ENCODE measurements at regions not wholly inside any gene's neighbourhood (a gene's known extent, or its start where the extent isn't known, plus 50 kb on each side); places are given as distances from the start of the nearest gene placed in this dataset.
"Not testable (repeated sequence)": the region's sequence is repeated elsewhere in the genome, so short reads cannot be mapped to it uniquely, and the experiment has no call there.

- no peak for DNase-seq
Observed at GRCh38 chr6:103139377-103139776, 1720.3 kb downstream of the HACE1 start.

GRCh38 chr6:103124471-103124870 lies 1731.0 kb downstream of the GRIK2 start:
- no peak for DNase-seq

GRCh38 chr6:103122766-103123601 lies 1729.5 kb downstream of the GRIK2 start:
- DNase-seq: peak; percentile 61

GRCh38 chr6:103119056-103119455 lies 1725.5 kb downstream of the GRIK2 start:
- DNase-seq: no peak

GRCh38 chr6:103114582-103114981 lies 1721.1 kb downstream of the GRIK2 start:
- DNase-seq: no peak

GRCh38 chr6:103113416-103113815 lies 1719.9 kb downstream of the GRIK2 start:
- DNase-seq: no peak

GRCh38 chr6:103107985-103108384 lies 1714.5 kb downstream of the GRIK2 start:
- DNase-seq: no peak

GRCh38 chr6:103105686-103106085 lies 1712.2 kb downstream of the GRIK2 start:
- DNase-seq: no peak

GRCh38 chr6:103101267-103101666 lies 1707.8 kb downstream of the GRIK2 start:
- no peak for DNase-seq

GRCh38 chr6:103092414-103092813 lies 1698.9 kb downstream of the GRIK2 start:
- DNase-seq: not testable (repeated sequence)

GRCh38 chr6:103085801-103086200 lies 1692.3 kb downstream of the GRIK2 start:
- no peak for DNase-seq

- no peak for DNase-seq
Observed at GRCh38 chr6:103081876-103082630, 1688.5 kb downstream of the GRIK2 start.

- no peak for DNase-seq
Observed at GRCh38 chr6:103081126-103081525, 1687.6 kb downstream of the GRIK2 start.

GRCh38 chr6:103080497-103080896 lies 1687.0 kb downstream of the GRIK2 start:
- no peak for DNase-seq

GRCh38 chr6:103079867-103080266 lies 1686.4 kb downstream of the GRIK2 start:
- no peak for DNase-seq

GRCh38 chr6:103062136-103062535 lies 1668.6 kb downstream of the GRIK2 start:
- no peak for DNase-seq

GRCh38 chr6:103047567-103047966 lies 1654.1 kb downstream of the GRIK2 start:
- no peak for DNase-seq

- no peak for DNase-seq
Observed at GRCh38 chr6:103042336-103042735, 1648.8 kb downstream of the GRIK2 start.

GRCh38 chr6:103036846-103037245 lies 1643.3 kb downstream of the GRIK2 start:
- no peak for DNase-seq

GRCh38 chr6:103027271-103027931 lies 1633.9 kb downstream of the GRIK2 start:
- no peak for DNase-seq

- DNase-seq: no peak
Observed at GRCh38 chr6:103018426-103018825, 1624.9 kb downstream of the GRIK2 start.

GRCh38 chr6:103017878-103018277 lies 1624.4 kb downstream of the GRIK2 start:
- no peak for DNase-seq

- no peak for DNase-seq
Observed at GRCh38 chr6:103011605-103012004, 1618.1 kb downstream of the GRIK2 start.

Data from fibroblast of skin of scalp (primary cell).